ENCODE measurements at regions not wholly inside any gene's neighbourhood (a gene's known extent, or its start where the extent isn't known, plus 50 kb on each side); places are given as distances from the start of the nearest gene placed in this dataset.

DNA sequence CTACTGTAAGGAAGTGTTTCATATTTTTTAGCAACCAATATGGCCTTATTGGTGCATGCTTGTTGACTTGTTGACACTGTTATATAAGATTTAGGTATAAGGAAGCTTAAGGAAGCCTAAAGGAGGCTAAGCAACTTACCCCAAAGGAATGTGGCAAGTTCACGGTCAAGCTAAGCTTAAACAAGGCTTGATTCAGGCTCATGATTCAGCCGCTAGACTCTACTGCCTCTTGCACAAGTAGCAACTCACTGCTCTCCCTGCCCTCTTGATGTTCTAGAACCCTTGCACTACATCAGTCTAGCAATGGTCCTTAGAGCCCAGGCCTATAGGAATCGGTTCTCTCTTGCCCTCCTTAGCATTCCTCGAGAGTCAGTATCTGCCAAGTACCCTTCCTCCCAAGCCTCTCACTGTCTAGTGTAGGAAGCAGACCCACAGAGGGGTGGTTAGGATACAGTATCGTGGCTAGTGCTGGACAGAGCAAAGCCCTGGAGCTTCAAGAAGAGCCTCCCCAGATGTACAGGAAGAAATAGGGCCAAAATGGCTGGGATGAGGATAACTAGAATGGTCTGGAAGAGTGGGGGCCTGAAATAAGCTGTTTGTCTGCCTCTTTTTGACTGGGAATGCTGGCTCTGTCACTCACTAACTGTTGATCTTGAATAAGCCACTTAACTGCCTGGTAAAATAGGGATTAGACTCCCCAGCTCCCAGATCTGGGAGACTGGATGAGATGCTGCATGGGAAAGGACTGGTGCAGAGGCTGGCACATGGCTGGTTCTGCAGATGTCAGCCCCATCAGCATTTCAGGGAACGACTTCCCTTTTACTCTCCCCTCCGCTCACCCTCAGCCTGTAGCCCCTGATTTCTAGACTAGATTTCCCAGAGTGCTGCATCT lies 122.2 kb downstream of the NAV1 start:
- DNase-seq = no peak

- DNase-seq = no peak
Measured at GRCh38 chr1:201661823-201662359, 123.0 kb downstream of the NAV1 start.

DNA sequence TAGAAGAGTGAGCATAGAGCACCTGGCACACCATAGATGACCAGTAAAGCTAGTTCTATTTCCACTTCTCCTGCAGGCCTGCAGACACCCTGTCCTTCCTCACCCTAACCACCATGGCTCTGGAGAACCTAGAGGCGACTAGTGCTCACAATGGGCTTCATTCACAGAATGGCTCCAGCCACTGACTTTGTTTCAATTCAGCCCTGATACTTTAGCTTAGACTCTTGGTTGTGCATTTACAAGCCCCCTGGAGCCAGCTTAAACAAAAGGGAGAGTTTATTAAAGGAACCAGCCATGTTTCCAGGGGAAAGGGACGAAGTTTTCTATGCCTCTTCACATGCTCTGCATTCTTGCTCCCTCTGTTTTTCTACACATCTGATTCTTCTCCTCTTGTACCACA lies 123.7 kb downstream of the NAV1 start:
- no peak for DNase-seq

GRCh38 chr1:201663491-201664113 lies 124.7 kb downstream of the NAV1 start:
- no peak for DNase-seq

DNA sequence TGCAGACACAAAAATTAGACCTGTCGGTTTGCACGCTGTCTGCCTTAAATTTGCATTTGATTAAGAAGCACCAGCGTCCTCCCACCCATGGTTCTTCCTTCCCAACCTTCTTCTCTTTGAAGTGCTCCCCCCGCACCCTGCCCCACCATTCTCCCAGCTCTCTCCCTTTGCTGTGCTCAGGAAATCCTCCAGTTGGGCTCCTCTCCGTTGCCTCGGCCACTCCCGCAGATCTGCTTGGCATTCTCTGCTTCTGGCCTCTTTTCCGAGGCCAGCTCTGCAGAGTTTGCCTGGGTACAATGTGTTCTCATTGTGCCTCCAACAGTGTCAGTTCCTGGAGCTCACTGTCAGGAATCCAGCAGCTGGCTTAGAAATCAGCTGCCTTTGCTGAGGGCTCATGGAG lies 126.1 kb downstream of the NAV1 start:
- no peak for DNase-seq

GRCh38 chr1:201666102-201666501 lies 127.2 kb downstream of the NAV1 start:
- DNase-seq = no peak

DNA sequence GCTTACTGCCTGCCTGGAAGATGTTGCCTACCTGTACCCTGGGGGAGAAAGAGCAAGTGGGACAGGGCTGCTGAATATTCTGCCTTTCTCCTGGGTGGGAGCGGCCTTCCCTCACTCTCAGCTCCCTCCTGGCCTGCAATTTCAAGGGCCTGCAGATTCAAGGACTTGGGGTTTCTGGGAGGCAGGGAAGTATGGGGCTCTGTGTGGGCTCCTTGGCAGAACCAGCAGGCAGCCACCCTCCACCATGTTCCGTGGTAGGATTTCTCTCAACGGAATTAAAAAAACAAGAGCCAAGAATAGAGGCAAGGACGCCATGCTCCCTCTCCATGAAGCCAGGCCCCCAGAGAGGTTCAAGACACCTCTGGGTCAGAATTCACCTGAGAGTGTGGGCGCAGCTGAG lies 127.7 kb downstream of the NAV1 start:
- no peak for DNase-seq

DNA sequence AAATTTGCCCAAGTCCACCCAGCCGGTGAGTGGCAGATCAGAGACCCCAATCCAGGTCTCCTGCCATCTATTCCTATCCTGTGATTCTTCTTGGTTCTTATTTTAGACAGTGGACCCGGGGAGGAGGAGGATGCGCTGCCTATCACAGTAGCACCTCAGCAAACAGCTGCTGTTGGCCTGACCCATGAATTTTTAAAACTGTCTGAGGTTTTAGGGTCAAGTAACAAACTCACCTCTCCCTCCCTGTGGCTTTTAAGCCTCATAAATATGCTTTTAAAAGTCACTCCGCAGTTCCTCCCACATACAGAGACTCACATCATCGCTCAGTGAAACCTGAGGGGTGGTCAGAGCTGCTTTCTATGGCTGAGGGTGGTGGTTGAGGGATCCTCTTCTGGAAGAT lies 128.6 kb downstream of the NAV1 start:
- no peak for DNase-seq

GRCh38 chr1:201670517-201670916 lies 131.6 kb downstream of the NAV1 start:
- no peak for DNase-seq

GRCh38 chr1:201672685-201673084 lies 133.8 kb downstream of the NAV1 start:
- DNase-seq = no peak

- DNase-seq = no peak
Measured at GRCh38 chr1:201673093-201673492, 134.2 kb downstream of the NAV1 start.

DNA sequence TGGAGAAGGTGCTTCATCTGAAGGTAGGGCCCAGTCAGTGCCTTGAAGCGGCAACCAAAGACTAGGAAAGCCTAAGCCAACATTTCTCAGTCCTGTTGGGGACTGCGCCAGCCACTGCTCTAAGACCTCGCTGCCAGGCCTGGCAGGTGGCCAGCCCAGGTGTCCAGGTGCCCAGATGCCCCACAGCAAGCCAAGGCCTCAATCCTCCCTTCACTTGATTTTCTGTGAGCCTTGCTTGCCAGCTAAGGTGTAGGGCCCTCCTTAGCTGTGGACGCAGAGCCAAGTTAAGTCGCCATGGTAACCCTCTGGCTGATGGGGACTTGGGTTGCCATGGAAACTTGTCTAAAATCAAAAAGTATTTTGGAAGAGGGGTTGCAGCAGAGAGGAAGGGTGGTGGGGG lies 135.0 kb downstream of the NAV1 start:
- peak; percentile 21 for DNase-seq

GRCh38 chr1:201675143-201675542 lies 136.2 kb downstream of the NAV1 start:
- DNase-seq = no peak

DNA sequence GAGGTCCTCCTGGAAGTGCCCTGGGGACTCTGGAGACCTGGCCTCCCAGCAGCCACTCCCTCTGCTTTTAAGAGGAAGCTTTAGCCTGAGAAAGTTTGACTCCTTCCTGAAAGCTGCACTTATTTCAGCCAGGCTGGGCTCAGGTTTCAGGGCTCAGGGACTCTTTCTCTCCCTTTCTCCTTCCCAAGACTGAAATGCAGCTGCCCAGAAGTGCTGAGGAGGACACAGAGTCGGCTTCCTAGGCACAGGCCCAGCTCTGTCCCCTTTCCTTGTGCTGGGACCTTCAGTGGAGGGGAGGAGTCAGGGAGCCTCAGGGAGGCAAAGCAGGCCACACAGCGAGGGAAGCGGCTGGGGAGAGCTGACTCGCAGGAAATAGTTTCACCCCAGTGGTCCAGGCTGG lies 137.3 kb downstream of the NAV1 start:
- no peak for DNase-seq

DNA sequence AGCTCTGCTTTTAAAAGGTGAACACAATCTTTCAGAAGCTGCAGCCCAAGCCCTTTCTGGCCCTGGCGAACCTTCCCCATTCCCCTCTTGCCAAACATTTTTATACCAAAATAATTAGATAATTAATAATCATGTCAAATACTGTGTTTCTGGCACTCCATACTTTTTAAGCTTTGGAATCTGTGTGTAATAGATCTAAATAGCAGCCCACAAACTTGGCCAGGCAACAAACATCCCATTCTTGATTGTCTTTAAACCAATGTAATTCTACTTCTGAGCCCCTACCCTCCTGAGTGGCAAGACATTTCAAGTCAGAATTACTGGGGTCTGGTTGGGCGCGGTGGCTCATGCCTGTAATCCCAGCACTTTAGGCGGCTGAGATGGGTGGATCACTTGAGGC lies 137.7 kb downstream of the NAV1 start:
- DNase-seq = no peak

DNA sequence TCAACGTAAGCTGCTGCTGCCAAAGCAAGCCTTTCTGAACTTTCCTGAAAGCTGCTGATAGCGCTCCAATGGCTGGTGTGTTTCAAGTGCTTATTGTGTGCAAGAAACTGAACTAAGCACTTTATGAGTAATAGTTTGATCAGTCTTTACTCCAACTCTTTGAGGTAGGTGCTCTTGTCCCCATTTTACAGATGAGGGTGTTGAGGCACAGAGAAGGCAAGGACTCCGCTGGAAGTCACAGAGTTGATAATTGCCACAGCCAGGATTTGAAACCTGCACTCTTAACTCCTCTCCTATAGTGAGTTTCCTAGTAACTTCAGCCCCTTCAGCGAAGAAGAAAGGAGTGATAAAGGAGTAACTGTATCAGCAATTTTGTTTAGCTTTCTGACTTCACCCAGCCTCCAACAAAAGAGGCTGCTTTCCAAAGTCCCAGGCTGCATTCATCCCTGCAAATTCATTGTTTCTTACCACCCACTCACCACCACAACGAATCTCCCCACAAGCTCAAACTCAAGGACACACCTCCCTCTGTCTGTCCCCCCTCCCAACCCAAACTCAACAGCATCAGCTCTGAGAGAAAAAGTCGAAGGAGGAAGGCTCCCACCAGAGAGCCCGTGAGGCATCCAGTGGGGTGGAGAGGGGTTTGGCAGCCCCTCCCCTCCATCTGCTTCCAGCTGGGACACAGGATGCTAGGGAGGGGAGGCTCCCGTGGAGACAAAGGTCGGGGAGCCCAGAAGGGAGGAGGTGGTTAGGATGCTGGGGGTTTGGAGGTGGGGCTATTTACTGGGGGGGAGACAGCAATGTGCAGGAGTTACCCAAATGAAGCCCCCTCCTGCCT lies 139.6 kb downstream of the NAV1 start:
- peak; percentile 1 for DNase-seq

- no peak for DNase-seq
Measured at GRCh38 chr1:201681375-201681774, 142.4 kb downstream of the NAV1 start.

DNA sequence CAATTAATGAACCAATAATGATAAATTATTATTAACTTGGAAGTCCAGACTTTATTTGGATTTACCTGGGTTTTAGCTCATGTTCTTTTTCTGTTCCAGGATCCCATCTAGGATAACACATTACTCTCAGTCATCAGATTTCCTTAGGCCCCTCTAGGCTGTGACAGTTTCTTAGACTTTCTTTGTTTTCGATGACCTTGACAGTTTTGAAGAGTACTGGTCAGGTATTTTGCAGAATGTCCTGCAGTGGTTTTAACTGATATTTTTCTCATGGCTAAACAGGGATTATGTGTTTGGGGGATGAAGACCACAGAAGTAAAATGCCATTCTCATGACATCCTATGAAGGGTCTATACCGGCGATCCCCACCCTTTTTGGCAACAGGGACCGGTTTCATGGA lies 144.0 kb downstream of the NAV1 start:
- no peak for DNase-seq

DNA sequence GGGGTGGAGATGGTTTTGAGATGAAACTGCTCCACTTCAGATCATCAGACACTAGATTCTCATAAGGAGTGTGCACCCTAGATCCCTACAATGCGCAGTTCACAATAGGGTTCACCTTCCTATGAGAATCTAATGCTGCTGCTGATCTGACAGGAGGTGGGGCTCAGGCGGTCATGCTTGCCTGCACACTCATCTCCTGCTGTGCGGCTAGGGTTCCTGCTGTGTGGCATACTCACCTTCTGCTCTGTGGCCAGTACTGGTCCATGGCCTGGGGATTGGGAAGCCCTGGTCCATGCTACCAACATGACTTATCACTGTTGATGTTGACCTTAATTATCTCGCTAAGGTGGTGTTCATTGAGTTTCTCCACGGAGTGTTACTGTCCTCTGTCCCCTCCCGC lies 144.5 kb downstream of the NAV1 start:
- DNase-seq = no peak

DNA sequence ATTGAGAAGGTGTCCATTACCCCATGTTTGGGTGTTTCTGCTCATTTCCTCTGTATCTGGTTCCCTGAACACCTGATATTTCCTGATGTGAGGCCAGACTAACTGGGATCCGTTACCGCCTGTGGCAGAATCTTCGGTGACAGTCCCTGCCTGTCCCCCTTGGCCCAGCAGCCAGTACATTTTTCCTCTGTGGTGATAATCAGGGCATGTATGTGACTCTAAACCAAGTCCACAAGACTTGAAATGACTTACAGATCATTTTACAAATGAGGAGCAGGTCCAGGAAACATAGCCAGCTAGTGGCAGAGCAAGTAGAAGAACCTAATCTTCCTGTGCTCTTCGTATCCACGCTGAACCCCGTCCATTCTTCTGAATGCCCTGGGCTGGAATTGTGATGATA lies 143.5 kb upstream of the IPO9 start:
- no peak for DNase-seq

DNA sequence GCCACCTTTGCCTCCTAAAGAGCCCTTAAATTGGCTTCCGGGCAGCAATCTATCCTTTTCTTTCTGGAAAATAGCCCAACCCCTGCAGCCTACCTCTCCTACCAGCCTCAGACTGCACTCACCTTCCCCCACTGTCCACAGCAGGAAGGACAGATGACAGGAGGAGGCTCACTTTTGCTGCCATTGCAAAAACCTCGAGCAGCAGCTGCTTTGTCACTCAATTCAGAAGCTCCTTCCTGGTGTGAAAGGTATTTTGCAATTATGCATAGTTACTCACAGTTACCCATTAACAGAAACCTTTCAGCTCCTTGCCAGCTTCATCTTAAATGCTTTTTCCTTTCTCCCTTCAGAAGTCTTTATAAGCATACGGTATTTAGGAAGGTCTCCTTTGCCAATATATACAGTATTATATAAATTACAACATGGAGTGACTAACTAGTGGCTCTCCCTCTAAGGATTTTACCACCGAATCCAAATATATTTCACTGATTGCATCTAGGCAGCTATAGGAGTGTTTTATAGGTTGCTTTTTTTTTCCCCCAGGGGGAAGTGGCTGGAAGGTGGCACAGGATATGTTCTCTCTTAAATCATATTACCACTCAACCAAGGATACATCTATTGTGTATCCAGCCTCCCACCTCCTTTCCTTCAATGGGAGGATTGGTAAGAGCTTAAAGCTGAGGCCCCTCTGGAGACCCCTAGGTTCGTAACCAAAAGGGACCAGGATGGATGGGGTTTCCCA lies 142.1 kb upstream of the IPO9 start:
- peak; percentile 62 for DNase-seq

DNA sequence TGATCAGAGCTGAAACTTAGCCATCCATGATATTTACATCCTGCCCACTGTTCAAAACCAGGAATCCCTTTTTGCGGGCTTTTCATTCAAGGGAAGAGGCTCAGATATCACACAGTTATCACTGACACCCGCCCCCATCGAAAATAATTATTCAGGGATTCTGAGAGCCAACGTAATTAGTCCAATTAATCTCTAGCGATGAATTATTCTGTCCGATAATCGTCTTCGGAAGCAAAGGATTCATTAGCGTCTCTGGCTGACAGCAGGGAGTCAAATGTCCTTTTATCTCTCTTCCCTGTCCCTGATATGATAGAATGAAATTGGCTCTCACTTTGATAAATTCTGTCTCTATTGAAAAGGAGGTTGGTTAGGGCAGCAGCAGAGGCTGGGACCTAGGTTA lies 140.4 kb upstream of the IPO9 start:
- DNase-seq = no peak

DNA sequence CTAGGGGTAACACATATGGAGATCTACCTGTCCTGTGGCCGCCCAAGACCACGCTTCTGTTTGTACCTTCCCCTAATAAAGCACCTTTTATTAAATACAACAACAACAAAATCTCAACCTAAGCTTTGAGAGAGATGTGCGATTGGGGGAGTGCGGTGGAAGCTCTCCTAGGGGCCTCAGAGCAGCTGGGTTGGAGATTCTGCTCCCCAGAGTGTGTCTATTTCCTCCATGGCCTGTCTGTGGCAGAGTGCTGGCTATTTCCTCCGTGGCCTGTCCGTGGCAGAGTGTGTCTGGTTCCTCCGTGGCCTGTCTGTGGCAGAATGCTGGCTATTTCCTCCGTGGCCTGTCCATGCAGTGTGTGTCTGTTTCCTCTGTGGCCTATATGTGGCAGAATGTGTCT lies 139.3 kb upstream of the IPO9 start:
- DNase-seq = no peak

All from COR-L47 (cell line).